PFSK-1 (cell line): ENCODE measurements at regions not wholly inside any gene's neighbourhood (a gene's known extent, or its start where the extent isn't known, plus 50 kb on each side); places are given as distances from the start of the nearest gene placed in this dataset.

ENCODE experiments used
- POLR2AphosphoS5 ChIP-seq: IDR thresholded peaks from 2 replicates; pipeline ENCODE4 v1.6.1; 2012; ENCODE audit warnings: low read depth, mild to moderate bottlenecking, control low read depth, low read length, moderate library complexity
- SIN3A ChIP-seq: IDR thresholded peaks from 2 replicates; pipeline ENCODE4 v1.6.1; 2012; ENCODE audit warnings: mild to moderate bottlenecking, low read length, moderate library complexity, borderline replicate concordance; ENCODE audit not compliant: insufficient read depth
- TAF1 ChIP-seq: IDR thresholded peaks from 2 replicates; pipeline ENCODE4 v1.6.1; 2012; ENCODE audit warnings: low read length, control low read depth, borderline replicate concordance; ENCODE audit not compliant: insufficient read depth
- TF ChIP-seq, protein P1 (sequence below), 2 experiments: IDR thresholded peaks; 2 replicates each; pipeline versions ENCODE4 v1.6.1 to v1.8.0; 2011 to 2012; ENCODE audit warnings: low read depth in 2 of 2, low read length in 2 of 2, control low read depth in 1 of 2, inconsistent platforms in 1 of 2, mild to moderate bottlenecking in 1 of 2, moderate library complexity in 1 of 2; ENCODE audit not compliant: insufficient read depth in 1 of 2

- no peak for TF ChIP-seq SIN3A
- no peak for TF ChIP-seq POLR2AphosphoS5
- TF ChIP-seq, protein P1, sequence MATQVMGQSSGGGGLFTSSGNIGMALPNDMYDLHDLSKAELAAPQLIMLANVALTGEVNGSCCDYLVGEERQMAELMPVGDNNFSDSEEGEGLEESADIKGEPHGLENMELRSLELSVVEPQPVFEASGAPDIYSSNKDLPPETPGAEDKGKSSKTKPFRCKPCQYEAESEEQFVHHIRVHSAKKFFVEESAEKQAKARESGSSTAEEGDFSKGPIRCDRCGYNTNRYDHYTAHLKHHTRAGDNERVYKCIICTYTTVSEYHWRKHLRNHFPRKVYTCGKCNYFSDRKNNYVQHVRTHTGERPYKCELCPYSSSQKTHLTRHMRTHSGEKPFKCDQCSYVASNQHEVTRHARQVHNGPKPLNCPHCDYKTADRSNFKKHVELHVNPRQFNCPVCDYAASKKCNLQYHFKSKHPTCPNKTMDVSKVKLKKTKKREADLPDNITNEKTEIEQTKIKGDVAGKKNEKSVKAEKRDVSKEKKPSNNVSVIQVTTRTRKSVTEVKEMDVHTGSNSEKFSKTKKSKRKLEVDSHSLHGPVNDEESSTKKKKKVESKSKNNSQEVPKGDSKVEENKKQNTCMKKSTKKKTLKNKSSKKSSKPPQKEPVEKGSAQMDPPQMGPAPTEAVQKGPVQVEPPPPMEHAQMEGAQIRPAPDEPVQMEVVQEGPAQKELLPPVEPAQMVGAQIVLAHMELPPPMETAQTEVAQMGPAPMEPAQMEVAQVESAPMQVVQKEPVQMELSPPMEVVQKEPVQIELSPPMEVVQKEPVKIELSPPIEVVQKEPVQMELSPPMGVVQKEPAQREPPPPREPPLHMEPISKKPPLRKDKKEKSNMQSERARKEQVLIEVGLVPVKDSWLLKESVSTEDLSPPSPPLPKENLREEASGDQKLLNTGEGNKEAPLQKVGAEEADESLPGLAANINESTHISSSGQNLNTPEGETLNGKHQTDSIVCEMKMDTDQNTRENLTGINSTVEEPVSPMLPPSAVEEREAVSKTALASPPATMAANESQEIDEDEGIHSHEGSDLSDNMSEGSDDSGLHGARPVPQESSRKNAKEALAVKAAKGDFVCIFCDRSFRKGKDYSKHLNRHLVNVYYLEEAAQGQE (IDR thresholded peaks at IDR 0.05; ENCODE audit: insufficient read depth in 1 of 2, low read depth in 2 of 2, low read length in 2 of 2) = no peak
- TF ChIP-seq TAF1 = no peak
Observed at GRCh38 chr10:130371156-130371555, 235.0 kb downstream of the GLRX3 start.
